Astrocyte (in vitro differentiated cells and primary cell): ENCODE measurements at regions not wholly inside any gene's neighbourhood (a gene's known extent, or its start where the extent isn't known, plus 50 kb on each side); places are given as distances from the start of the nearest gene placed in this dataset.
"Not testable (repeated sequence)": the region's sequence is repeated elsewhere in the genome, so short reads cannot be mapped to it uniquely, and the experiment has no call there.

ENCODE experiments used
- DNase-seq: peaks from one replicate; pipeline ENCODE4 v3.0.0-alpha.2; 2010; ENCODE audit warnings: low read depth
- FAIRE-seq: peaks from 2 replicates; lab custom pipeline; 2011; peaks lifted over from hg19 to GRCh38; lab: Jason Lieb, UNC
- H2AFZ ChIP-seq: 2 replicates; pipeline ENCODE4 v1.6.0; 2012; ENCODE audit warnings: low read depth, low read length, inconsistent platforms
- H3K27ac ChIP-seq: 2 replicates; pipeline ENCODE4 v1.5.1; 2011; ENCODE audit warnings: low read depth, low read length, inconsistent platforms
- H3K27me3 ChIP-seq: 2 replicates; pipeline ENCODE4 v1.6.0; 2011; ENCODE audit warnings: low read length, inconsistent platforms; ENCODE audit not compliant: insufficient read depth
- H3K36me3 ChIP-seq: 2 replicates; pipeline ENCODE4 v1.5.1; 2011; ENCODE audit warnings: low read length, inconsistent platforms; ENCODE audit not compliant: insufficient read depth
- H3K4me1 ChIP-seq: 2 replicates; pipeline ENCODE4 v1.5.1; 2011; ENCODE audit warnings: low read length, inconsistent platforms; ENCODE audit not compliant: insufficient read depth
- H3K4me2 ChIP-seq: 2 replicates; pipeline ENCODE4 v1.6.0; 2012; ENCODE audit warnings: low read length, inconsistent platforms
- H3K4me3 ChIP-seq: 2 replicates; pipeline ENCODE4 v1.5.1; 2011; ENCODE audit warnings: low read depth, mild to moderate bottlenecking, low read length, inconsistent platforms; ENCODE audit not compliant: insufficient read depth
- H3K79me2 ChIP-seq: 2 replicates; pipeline ENCODE4 v1.6.0; 2012; ENCODE audit warnings: mild to moderate bottlenecking, low read length, inconsistent platforms; ENCODE audit not compliant: insufficient read depth
- H3K9ac ChIP-seq: 2 replicates; pipeline ENCODE4 v1.6.0; 2012; ENCODE audit warnings: mild to moderate bottlenecking, low read length, inconsistent platforms
- H3K9me3 ChIP-seq: 2 replicates; pipeline ENCODE4 v1.5.1; 2012; ENCODE audit warnings: low read depth, mild to moderate bottlenecking, low read length, inconsistent platforms; ENCODE audit not compliant: insufficient read depth
- H4K20me1 ChIP-seq: 2 replicates; pipeline ENCODE4 v1.6.0; 2012; ENCODE audit warnings: low read length, inconsistent platforms; ENCODE audit not compliant: insufficient read depth
- H3K27ac Mint-ChIP-seq: one replicate; pipeline ENCODE4 v1.8.0; 2021; ENCODE audit warnings: mild to moderate bottlenecking, mixed read lengths; ENCODE audit not compliant: unreplicated experiment
- H3K27me3 Mint-ChIP-seq: one replicate; pipeline ENCODE4 v1.8.0; 2021; ENCODE audit warnings: low read depth, mixed read lengths; ENCODE audit not compliant: unreplicated experiment
- H3K36me3 Mint-ChIP-seq: one replicate; pipeline ENCODE4 v1.8.0; 2021; ENCODE audit warnings: low read depth, mixed read lengths; ENCODE audit not compliant: unreplicated experiment
- H3K4me1 Mint-ChIP-seq: one replicate; pipeline ENCODE4 v1.8.0; 2021; ENCODE audit warnings: low read depth, mixed read lengths; ENCODE audit not compliant: unreplicated experiment
- H3K4me3 Mint-ChIP-seq: one replicate; pipeline ENCODE4 v1.8.0; 2021; ENCODE audit warnings: mild to moderate bottlenecking, moderate library complexity, mixed read lengths; ENCODE audit not compliant: unreplicated experiment
- H3K9me3 Mint-ChIP-seq: one replicate; pipeline ENCODE4 v1.8.0; 2021; ENCODE audit warnings: mild to moderate bottlenecking, mixed read lengths; ENCODE audit not compliant: unreplicated experiment
- CTCF ChIP-seq: IDR thresholded peaks from 2 replicates; pipeline ENCODE4 v1.5.1; 2011; ENCODE audit warnings: low read depth, mild to moderate bottlenecking, inconsistent platforms, low read length, moderate library complexity; ENCODE audit not compliant: insufficient read depth
- EZH2 ChIP-seq: IDR thresholded peaks from 2 replicates; pipeline ENCODE4 v1.6.1; 2012; ENCODE audit warnings: mild to moderate bottlenecking, low read length, inconsistent platforms; ENCODE audit not compliant: insufficient read depth

DNA sequence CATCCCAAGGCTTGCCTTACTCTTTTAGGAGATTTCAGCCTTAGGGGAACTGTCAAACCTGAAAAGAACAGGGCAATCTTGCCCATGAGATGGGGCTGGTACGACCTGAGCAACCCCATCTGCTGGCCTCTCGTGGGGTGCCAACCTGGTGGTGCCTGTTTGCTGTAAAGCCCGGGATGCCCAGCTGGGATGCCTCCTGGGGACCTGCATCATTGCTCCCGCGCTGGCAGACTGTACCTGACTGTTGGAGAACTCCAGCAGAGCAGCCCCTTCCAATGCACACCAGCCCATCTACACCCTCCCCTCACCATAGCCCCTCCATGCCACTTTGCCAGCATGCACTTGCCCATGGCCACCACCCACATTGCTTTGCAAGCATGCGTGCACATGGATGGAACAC is 335.7 kb downstream of the RPS29 start:
- no peaks in the 10 kb centered on the region for H3K27me3 ChIP-seq
- no peak overlapping the region for H3K27ac Mint-ChIP-seq
- no peaks in the 10 kb centered on the region for H3K9me3 ChIP-seq
- no peaks in the 10 kb centered on the region for H3K36me3 ChIP-seq
- peak overlapping the region; percentile 43 for H3K4me2 ChIP-seq
- H3K79me2 ChIP-seq: no peaks in the 10 kb centered on the region
- no peaks in the 10 kb centered on the region for H3K36me3 Mint-ChIP-seq
- no peak overlapping the region for H3K9ac ChIP-seq
- peaks cover 9% of the 10 kb centered on the region for H3K4me1 Mint-ChIP-seq
- TF ChIP-seq CTCF: no peak
- TF ChIP-seq EZH2: no peak
- DNase-seq (no peak), FAIRE-seq (no peak)
- no peak overlapping the region for H3K4me3 ChIP-seq
- H3K9me3 Mint-ChIP-seq: no peaks in the 10 kb centered on the region
- no peak overlapping the region for H3K27ac ChIP-seq
- H3K4me3 Mint-ChIP-seq: no peak overlapping the region
- H3K4me1 ChIP-seq: peaks cover 7% of the 10 kb centered on the region
- no peaks in the 10 kb centered on the region for H4K20me1 ChIP-seq
- peaks cover 1% of the 10 kb centered on the region for H3K27me3 Mint-ChIP-seq
- H2AFZ ChIP-seq: no peak overlapping the region

- H2AFZ ChIP-seq: no peak overlapping the region
- Mint-ChIP-seq H3K27me3 (peaks cover 1% of the 10 kb centered on the region), H3K9me3 (no peaks in the 10 kb centered on the region), H3K36me3 (no peaks in the 10 kb centered on the region), H3K4me3 (peak overlapping the region; percentile 28), H3K27ac (no peak overlapping the region), H3K4me1 (peaks cover 9% of the 10 kb centered on the region)
- peaks cover 7% of the 10 kb centered on the region for H3K4me1 ChIP-seq
- no peaks in the 10 kb centered on the region for H3K9me3 ChIP-seq
- H3K79me2 ChIP-seq: no peaks in the 10 kb centered on the region
- TF ChIP-seq CTCF (no peak), EZH2 (no peak)
- H3K4me3 ChIP-seq: no peak overlapping the region
- no peak for FAIRE-seq
- peak overlapping the region; percentile 43 for H3K4me2 ChIP-seq
- peak overlapping the region; percentile 3 for H3K27ac ChIP-seq
- no peaks in the 10 kb centered on the region for H4K20me1 ChIP-seq
- H3K9ac ChIP-seq: no peak overlapping the region
- H3K27me3 ChIP-seq: no peaks in the 10 kb centered on the region
- peak; percentile 54 for DNase-seq
- H3K36me3 ChIP-seq: no peaks in the 10 kb centered on the region
Observed at GRCh38 chr14:49250109-49250508, 336.1 kb downstream of the RPS29 start.

- H3K4me3 ChIP-seq: no peak overlapping the region
- H3K4me2 ChIP-seq: peak overlapping the region; percentile 27
- H3K9me3 ChIP-seq: no peaks in the 10 kb centered on the region
- H3K79me2 ChIP-seq: no peaks in the 10 kb centered on the region
- Mint-ChIP-seq H3K27me3 (no peaks in the 10 kb centered on the region), H3K4me1 (peaks cover 9% of the 10 kb centered on the region), H3K36me3 (no peaks in the 10 kb centered on the region), H3K9me3 (no peaks in the 10 kb centered on the region), H3K27ac (no peak overlapping the region), H3K4me3 (no peak overlapping the region)
- FAIRE-seq (no peak), DNase-seq (peak; percentile 20)
- TF ChIP-seq CTCF (no peak), EZH2 (no peak)
- no peak overlapping the region for H2AFZ ChIP-seq
- H4K20me1 ChIP-seq: no peaks in the 10 kb centered on the region
- H3K4me1 ChIP-seq: peaks cover 7% of the 10 kb centered on the region
- no peak overlapping the region for H3K9ac ChIP-seq
- no peaks in the 10 kb centered on the region for H3K36me3 ChIP-seq
- no peak overlapping the region for H3K27ac ChIP-seq
- no peaks in the 10 kb centered on the region for H3K27me3 ChIP-seq
Observed at GRCh38 chr14:49249022-49249421, 337.2 kb downstream of the RPS29 start.

DNA sequence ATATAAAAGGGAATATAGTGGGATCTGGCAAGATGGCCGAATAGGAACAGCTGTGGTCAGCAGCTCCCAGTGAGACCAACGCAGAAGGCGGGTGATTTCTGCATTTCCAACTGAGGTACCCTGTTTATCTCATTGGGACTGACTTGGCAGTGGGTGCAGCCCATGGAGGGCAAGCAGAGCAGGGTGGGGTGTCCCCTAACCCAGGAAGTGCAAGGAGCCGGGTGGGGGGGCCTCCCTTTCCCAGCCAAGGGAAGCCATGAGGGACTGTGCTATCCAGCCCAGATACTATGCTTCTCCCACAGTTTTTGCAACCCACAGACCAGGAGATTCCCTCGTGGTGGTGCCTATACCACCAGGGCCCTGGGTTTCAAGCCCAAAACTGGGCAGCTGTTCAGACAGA is 342.4 kb downstream of the RPS29 start:
- H3K27ac Mint-ChIP-seq, H3K27me3 Mint-ChIP-seq, H3K27ac ChIP-seq, H4K20me1 ChIP-seq, H3K27me3 ChIP-seq, H3K4me3 ChIP-seq, DNase-seq, H2AFZ ChIP-seq, H3K4me3 Mint-ChIP-seq, H3K4me1 ChIP-seq, H3K9ac ChIP-seq, H3K4me2 ChIP-seq, FAIRE-seq, H3K9me3 Mint-ChIP-seq, H3K4me1 Mint-ChIP-seq, H3K36me3 ChIP-seq, H3K36me3 Mint-ChIP-seq, H3K9me3 ChIP-seq, H3K79me2 ChIP-seq: not testable (repeated sequence)
